MCF 10A (cell line): ENCODE measurements at regions not wholly inside any gene's neighbourhood (a gene's known extent, or its start where the extent isn't known, plus 50 kb on each side); places are given as distances from the start of the nearest gene placed in this dataset.
"Not testable (repeated sequence)": the region's sequence is repeated elsewhere in the genome, so short reads cannot be mapped to it uniquely, and the experiment has no call there.

Experiments used
- BruUV-seq: library from RNA; stranded (reverse); fragments of 400-500 nt; replicated peaks from 2 replicates; lab custom pipeline; 2021; lab: Mats Ljungman, UMichigan
- CTCF ChIA-PET: fragments of 300-600 bp; sonication (Branson Sonifier 250); formaldehyde crosslinking; extraction: SDS; loops from one replicate; lab custom pipeline; 2021; ENCODE audit warnings: antibody characterized with exemption, inconsistent platforms; lab: Yijun Ruan, JAX
- POLR2A ChIA-PET: fragments of 300-600, 350-650 bp; sonication (Branson Sonifier 250); formaldehyde crosslinking; extraction: SDS; loops from one replicate; lab custom pipeline; 2020; ENCODE audit warnings: antibody characterized with exemption, inconsistent platforms; lab: Yijun Ruan, JAX
- DNase-seq: peaks from one replicate; pipeline ENCODE4 v3.0.0-alpha.2; 2018; ENCODE audit not compliant: unreplicated experiment
- H3K27ac Mint-ChIP-seq: one replicate; pipeline ENCODE4 v1.8.0; 2022; ENCODE audit warnings: mild to moderate bottlenecking, low read depth, mixed read lengths; ENCODE audit not compliant: unreplicated experiment
- H3K27me3 Mint-ChIP-seq: one replicate; pipeline ENCODE4 v1.8.0; 2022; ENCODE audit warnings: mixed read lengths; ENCODE audit not compliant: insufficient read depth, unreplicated experiment
- H3K36me3 Mint-ChIP-seq: one replicate; pipeline ENCODE4 v1.8.0; 2022; ENCODE audit warnings: mild to moderate bottlenecking, moderate library complexity, mixed read lengths; ENCODE audit not compliant: insufficient read depth, unreplicated experiment
- H3K4me1 Mint-ChIP-seq: one replicate; pipeline ENCODE4 v1.8.0; 2022; ENCODE audit warnings: mixed read lengths; ENCODE audit not compliant: insufficient read depth, unreplicated experiment
- H3K4me3 Mint-ChIP-seq: one replicate; pipeline ENCODE4 v1.8.0; 2022; ENCODE audit warnings: mild to moderate bottlenecking, moderate library complexity, mixed read lengths; ENCODE audit not compliant: unreplicated experiment
- H3K9me3 Mint-ChIP-seq: one replicate; pipeline ENCODE4 v1.8.0; 2022; ENCODE audit warnings: mixed read lengths; ENCODE audit not compliant: unreplicated experiment
- CTCF ChIP-seq: fragments of 200-600 bp; IDR thresholded peaks from one replicate; pipeline ENCODE4 v1.8.0; 2022; ENCODE audit warnings: antibody characterized with exemption, mild to moderate bottlenecking; ENCODE audit not compliant: unreplicated experiment
- intact Hi-C: fragments of 100-400 bp; cut with micrococcal nuclease; formaldehyde crosslinking; loops from 2 replicates; pipeline ENCODE4 v1.14.1; 2022

DNA sequence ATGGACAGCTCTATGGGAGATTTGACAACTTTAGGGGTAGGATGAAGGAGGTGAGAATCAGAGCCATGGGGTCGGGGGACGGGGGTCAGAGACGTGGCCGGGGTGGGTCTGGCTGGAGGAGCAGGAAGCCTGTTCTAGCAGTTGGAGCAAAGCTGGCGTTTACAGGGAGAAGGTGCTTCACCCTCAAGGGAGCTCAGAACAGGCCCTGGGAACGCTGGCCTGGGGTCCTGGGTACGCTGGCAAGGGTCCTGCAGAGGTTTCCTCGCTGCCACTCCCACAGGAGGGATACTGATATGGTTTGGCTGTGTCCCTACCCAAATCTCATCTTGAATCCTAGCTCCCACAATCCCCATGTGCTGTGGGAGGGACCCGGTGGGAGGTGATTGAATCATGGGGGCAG lies 205.0 kb upstream of the ARL4C start:
- ChIA-PET POLR2A (no interaction called here), CTCF (interaction anchor here (1.2 kb wide), 1 partner anchor 22 kb away, joined by 3 read pairs; no protein-coding TSS in a partner anchor)
- H3K27me3 Mint-ChIP-seq: no peaks in the 10 kb centered on the region
- no peak for TF ChIP-seq CTCF
- intact Hi-C loops: no loop called here
- no peak overlapping the region for H3K4me3 Mint-ChIP-seq
- H3K9me3 Mint-ChIP-seq: peaks cover 16% of the 10 kb centered on the region
- H3K4me1 Mint-ChIP-seq: peaks cover 21% of the 10 kb centered on the region
- no peak overlapping the region for H3K27ac Mint-ChIP-seq
- no TSS peak for BruUV-seq
- H3K36me3 Mint-ChIP-seq: no peaks in the 10 kb centered on the region
- DNase-seq: no peak

- Mint-ChIP-seq H3K36me3 (no peaks in the 10 kb centered on the region), H3K4me3 (no peak overlapping the region), H3K4me1 (peaks cover 21% of the 10 kb centered on the region), H3K27ac (no peak overlapping the region), H3K9me3 (peaks cover 20% of the 10 kb centered on the region), H3K27me3 (no peaks in the 10 kb centered on the region)
- intact Hi-C loops: no loop called here
- BruUV-seq: no TSS peak
- ChIA-PET POLR2A (no interaction called here), CTCF (interaction anchor here (1.2 kb wide), 1 partner anchor 22 kb away, joined by 3 read pairs; no protein-coding TSS in a partner anchor)
- no peak for DNase-seq
- no peak for TF ChIP-seq CTCF
Observed at GRCh38 chr2:234701421-234701820, 204.5 kb upstream of the ARL4C start.

GRCh38 chr2:234699456-234699855 lies 202.6 kb upstream of the ARL4C start:
- BruUV-seq: no TSS peak
- POLR2A ChIA-PET: no interaction called here
- DNase-seq: no peak
- Mint-ChIP-seq H3K9me3 (peaks cover 28% of the 10 kb centered on the region), H3K4me3 (no peak overlapping the region), H3K36me3 (no peaks in the 10 kb centered on the region), H3K27me3 (no peaks in the 10 kb centered on the region), H3K4me1 (peaks cover 13% of the 10 kb centered on the region), H3K27ac (no peak overlapping the region)
- TF ChIP-seq CTCF: no peak
- CTCF ChIA-PET: no interaction called here
- intact Hi-C loops: no loop called here

- H3K4me3 Mint-ChIP-seq, intact Hi-C loops, BruUV-seq, H3K4me1 Mint-ChIP-seq, DNase-seq, H3K36me3 Mint-ChIP-seq, H3K27ac Mint-ChIP-seq, POLR2A ChIA-PET, CTCF ChIA-PET, H3K27me3 Mint-ChIP-seq: not testable (repeated sequence)
- peaks cover 28% of the 10 kb centered on the region for H3K9me3 Mint-ChIP-seq
Observed at GRCh38 chr2:234697300-234697876, 200.5 kb upstream of the ARL4C start.
